GM10266 (cell line): ENCODE measurements at regions not wholly inside any gene's neighbourhood (a gene's known extent, or its start where the extent isn't known, plus 50 kb on each side); places are given as distances from the start of the nearest gene placed in this dataset.

Source experiments
- DNase-seq: peaks from one replicate; pipeline ENCODE4 v3.0.0; 2012; ENCODE audit errors: extremely low spot score
- TF ChIP-seq, protein P1 (sequence below): IDR thresholded peaks from 2 replicates; pipeline ENCODE4 v1.5.1; 2012; ENCODE audit warnings: mild to moderate bottlenecking, low read depth; ENCODE audit not compliant: control insufficient read depth, insufficient read depth; ENCODE audit errors: missing control alignments

DNA sequence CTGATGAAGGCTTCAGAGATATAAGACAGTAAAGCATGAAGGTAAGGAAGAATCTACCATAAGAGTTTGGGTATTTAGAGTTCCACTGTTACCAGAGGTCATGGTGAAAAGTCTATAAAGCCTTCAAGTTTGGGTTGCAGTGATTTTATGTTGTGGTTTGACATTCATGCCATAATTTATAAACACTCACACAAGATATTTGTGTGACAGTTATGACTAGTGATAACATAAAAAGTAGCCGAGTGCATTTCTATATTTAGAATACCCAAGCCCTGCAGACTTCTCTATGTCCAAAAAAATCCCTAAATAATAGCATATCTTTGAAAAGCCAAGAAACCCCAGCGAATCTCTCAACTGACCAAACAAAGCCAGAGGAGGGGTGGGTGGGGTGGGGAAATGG, 229.9 kb downstream of the CXCL12 start:
- TF ChIP-seq, protein P1, sequence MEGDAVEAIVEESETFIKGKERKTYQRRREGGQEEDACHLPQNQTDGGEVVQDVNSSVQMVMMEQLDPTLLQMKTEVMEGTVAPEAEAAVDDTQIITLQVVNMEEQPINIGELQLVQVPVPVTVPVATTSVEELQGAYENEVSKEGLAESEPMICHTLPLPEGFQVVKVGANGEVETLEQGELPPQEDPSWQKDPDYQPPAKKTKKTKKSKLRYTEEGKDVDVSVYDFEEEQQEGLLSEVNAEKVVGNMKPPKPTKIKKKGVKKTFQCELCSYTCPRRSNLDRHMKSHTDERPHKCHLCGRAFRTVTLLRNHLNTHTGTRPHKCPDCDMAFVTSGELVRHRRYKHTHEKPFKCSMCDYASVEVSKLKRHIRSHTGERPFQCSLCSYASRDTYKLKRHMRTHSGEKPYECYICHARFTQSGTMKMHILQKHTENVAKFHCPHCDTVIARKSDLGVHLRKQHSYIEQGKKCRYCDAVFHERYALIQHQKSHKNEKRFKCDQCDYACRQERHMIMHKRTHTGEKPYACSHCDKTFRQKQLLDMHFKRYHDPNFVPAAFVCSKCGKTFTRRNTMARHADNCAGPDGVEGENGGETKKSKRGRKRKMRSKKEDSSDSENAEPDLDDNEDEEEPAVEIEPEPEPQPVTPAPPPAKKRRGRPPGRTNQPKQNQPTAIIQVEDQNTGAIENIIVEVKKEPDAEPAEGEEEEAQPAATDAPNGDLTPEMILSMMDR = no peak
- DNase-seq = no peak

DNA sequence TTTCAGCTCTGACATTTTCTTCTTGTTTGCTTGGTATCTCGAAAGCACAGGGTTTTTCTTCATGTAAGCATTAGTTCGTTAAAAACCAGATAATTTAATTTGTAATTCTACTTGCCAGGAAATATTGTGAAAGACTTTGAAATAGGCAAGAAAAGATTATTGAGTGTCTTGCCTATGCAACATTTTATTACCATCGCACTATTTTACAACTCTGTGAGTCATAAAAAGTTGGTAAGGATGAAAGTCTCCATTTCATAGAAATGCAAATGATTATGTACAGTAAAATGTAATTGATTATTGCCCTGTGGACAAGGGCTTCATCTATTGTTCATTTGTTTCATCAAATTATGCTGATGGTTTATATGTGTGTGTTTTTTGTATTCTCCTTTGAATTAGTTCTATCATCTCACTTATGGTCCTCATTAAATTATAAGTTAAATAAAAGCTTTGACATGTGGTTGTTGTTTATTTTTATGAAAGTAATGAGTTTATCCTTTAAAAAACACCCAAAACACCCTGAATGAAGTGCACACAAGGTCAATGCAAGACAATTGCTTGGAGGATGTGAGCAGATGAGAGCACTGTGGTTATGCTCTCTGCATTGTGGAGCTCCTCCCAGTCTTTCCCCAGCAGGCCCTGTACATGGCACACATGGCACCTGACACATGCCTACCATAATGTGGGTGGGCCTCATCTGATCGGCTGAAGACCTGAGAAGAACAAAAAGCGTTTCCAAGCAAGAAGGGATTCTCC, 230.8 kb downstream of the CXCL12 start:
- no peak for DNase-seq
- TF ChIP-seq, protein P1 = no peak

DNA sequence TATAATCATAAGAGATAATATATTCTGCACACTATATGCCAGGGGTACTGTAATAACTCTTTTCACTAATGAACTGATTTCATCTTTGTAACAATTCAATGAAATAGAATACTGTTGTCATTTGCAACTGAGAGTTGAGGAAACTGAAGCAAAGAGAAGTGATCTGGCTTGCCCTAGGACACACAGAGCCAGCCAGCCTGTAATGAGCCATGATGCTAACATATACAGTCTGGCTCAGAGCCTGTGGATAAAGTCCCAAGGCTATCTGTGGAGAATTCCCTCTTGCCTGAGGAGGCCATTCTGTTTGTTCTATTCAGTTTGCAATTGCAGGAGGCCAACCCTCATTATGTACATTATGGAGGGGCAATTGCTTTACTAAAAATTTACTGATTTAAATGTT, 241.3 kb downstream of the CXCL12 start:
- no peak for DNase-seq
- TF ChIP-seq, protein P1 = no peak

DNA sequence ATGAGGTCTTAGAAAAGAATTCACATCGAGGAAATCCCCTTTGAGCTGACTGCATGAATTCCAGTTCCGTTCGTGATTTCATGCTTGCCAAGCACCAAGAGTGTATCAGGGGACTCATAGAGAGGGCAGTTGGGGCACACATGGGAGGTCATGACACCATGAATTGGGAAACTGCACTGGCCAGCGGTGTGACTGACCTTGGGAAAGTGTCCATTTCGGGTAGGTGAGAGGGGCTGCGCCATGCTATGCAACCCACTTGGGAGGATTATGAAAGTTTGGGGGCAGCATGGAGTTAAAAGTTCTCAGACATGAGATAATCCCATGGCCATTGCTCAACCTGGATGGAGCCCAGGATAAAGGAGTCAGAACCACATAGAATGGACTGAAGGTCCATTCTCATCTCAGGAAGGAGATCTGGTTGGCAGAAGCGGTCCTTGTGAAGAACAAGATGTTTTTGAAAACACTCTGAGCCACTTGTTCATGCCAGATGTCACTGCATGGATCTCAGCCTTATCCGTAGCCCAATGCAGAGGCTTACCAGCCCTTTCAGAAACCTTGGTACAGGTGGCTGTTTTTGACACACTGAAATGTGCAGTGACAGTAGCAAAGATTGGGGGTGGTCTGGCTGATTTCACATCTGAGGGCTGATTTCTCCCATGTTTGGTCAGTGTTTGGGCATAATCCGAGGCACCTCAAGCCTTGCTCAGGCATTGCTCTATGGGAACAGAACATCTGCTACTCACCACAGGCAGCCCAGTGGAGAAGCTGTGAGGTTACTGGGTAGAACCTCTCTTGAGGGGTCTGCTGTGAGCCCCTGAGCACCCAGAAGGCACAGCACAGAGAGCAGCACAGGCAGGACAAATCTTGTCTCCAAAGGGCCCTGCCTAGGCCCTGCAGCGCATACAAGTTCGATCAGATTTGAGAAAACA, 252.3 kb downstream of the CXCL12 start:
- TF ChIP-seq, protein P1 = no peak
- no peak for DNase-seq

DNA sequence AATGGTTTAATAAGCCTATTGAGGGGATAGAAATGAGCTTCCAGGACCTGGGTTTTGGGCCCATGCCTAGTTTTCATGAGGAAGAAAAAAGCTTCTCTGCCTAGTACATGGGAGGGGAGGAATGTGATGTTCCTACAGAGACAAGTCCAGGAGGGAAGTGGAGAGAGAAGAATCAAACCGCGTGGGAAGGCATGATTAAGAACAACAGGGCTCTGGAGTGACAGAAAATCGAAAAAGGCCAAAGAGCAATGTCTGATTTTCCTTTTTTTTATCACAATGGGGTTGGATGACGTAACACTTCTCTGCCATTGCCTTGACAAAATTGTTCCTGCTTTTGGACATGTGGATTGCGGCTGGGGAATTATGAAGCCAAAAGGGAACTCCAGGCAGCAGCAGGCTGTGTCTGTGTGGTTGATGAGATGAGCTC, 258.6 kb downstream of the CXCL12 start:
- DNase-seq = no peak
- TF ChIP-seq, protein P1 = no peak

DNA sequence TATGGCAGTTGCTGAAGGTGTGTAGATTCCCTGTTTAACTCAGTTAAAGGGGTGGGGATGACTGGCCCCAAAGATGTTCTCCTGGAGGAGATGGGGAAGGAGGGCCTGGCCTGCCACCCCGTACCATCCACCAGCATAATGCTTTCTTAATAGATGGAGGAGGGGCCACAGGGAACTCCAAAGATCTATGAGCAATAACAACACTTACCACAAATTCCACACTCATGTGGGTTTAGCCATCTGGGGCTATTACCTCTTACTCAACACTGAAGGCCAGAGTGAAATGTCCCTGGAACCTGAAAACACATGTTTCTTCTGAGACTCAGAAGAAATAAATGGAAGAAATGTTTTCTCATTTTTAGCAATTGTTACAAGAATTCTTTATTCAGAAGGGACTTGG, 259.0 kb downstream of the CXCL12 start:
- TF ChIP-seq, protein P1 = no peak
- no peak for DNase-seq
